Neural progenitor cell (in vitro differentiated cells): ENCODE measurements at regions not wholly inside any gene's neighbourhood (a gene's known extent, or its start where the extent isn't known, plus 50 kb on each side); places are given as distances from the start of the nearest gene placed in this dataset.

Source experiments
- DNase-seq: peaks from one replicate; pipeline ENCODE4 v3.0.0-alpha.2; 2016; ENCODE audit warnings: low spot score
- H2AFZ ChIP-seq: fragments of 200-600 bp; sonication (generic); replicated peaks from 2 replicates; pipeline ENCODE4 v1.6.1; 2016; ENCODE audit warnings: antibody characterized with exemption
- H3F3A ChIP-seq: fragments of 200-600 bp; sonication (generic); 2 replicates; pipeline ENCODE4 v1.6.1; 2016; ENCODE audit warnings: antibody characterized with exemption, low read depth
- H3K27ac ChIP-seq: fragments of 200-600 bp; sonication (generic); 2 replicates; pipeline ENCODE4 v1.5.1; 2016; ENCODE audit warnings: mild to moderate bottlenecking
- H3K27me3 ChIP-seq: fragments of 200-600 bp; sonication (generic); 2 replicates; pipeline ENCODE4 v1.6.1; 2016; ENCODE audit warnings: mild to moderate bottlenecking, moderate library complexity
- H3K36me3 ChIP-seq: fragments of 200-600 bp; sonication (generic); 2 replicates; pipeline ENCODE4 v1.5.1; 2016
- H3K4me1 ChIP-seq: fragments of 200-600 bp; sonication (generic); 2 replicates; pipeline ENCODE4 v1.6.1; 2016; ENCODE audit warnings: mixed run types
- H3K4me2 ChIP-seq: fragments of 200-600 bp; sonication (generic); 2 replicates; pipeline ENCODE4 v1.6.1; 2016
- H3K4me3 ChIP-seq: fragments of 200-600 bp; sonication (generic); 2 replicates; pipeline ENCODE4 v1.5.1; 2016
- H3K79me2 ChIP-seq: fragments of 200-600 bp; sonication (generic); 2 replicates; pipeline ENCODE4 v1.6.1; 2016; ENCODE audit warnings: low read depth
- H3K9ac ChIP-seq: fragments of 200-600 bp; sonication (generic); 2 replicates; pipeline ENCODE4 v1.6.1; 2016
- H3K9me3 ChIP-seq: fragments of 200-600 bp; sonication (generic); 2 replicates; pipeline ENCODE4 v1.5.1; 2016; ENCODE audit warnings: low read depth
- H4K20me1 ChIP-seq: fragments of 200-600 bp; sonication (generic); 2 replicates; pipeline ENCODE4 v1.6.1; 2016; ENCODE audit warnings: low read depth
- H3K27ac Mint-ChIP-seq: 3 replicates; pipeline ENCODE4 v1.8.0; 2021; ENCODE audit warnings: mixed read lengths
- H3K27me3 Mint-ChIP-seq: 2 replicates; pipeline ENCODE4 v1.8.0; 2022; ENCODE audit warnings: low read depth, mild to moderate bottlenecking, inconsistent platforms, moderate library complexity, mixed read lengths; ENCODE audit not compliant: insufficient read depth
- H3K36me3 Mint-ChIP-seq: 3 replicates; pipeline ENCODE4 v1.8.0; 2021; ENCODE audit warnings: mixed read lengths
- H3K4me1 Mint-ChIP-seq: 3 replicates; pipeline ENCODE4 v1.8.0; 2021; ENCODE audit warnings: mixed read lengths
- H3K4me3 Mint-ChIP-seq: 3 replicates; pipeline ENCODE4 v1.8.0; 2021; ENCODE audit warnings: mild to moderate bottlenecking, moderate library complexity, mixed read lengths
- H3K9me3 Mint-ChIP-seq: 3 replicates; pipeline ENCODE4 v1.8.0; 2020; ENCODE audit warnings: mixed read lengths
- CTCF ChIP-seq: fragments of 200-600 bp; sonication (generic); IDR thresholded peaks from 2 replicates; pipeline ENCODE4 v1.5.1; 2017; ENCODE audit warnings: antibody characterized with exemption, mild to moderate bottlenecking
- EZH2 ChIP-seq: fragments of 200-600 bp; sonication (generic); IDR thresholded peaks from 2 replicates; pipeline ENCODE4 v1.6.1; 2017; ENCODE audit warnings: antibody characterized with exemption, mild to moderate bottlenecking, moderate library complexity
- EZH2phosphoT487 ChIP-seq: fragments of 200-600 bp; sonication (generic); IDR thresholded peaks from 2 replicates; pipeline ENCODE4 v1.6.1; 2017; ENCODE audit warnings: antibody characterized with exemption

GRCh38 chr10:4004144-4004543 lies 219.1 kb upstream of the KLF6 start:
- peaks cover 6% of the 10 kb centered on the region for H3K27me3 Mint-ChIP-seq
- Histone ChIP-seq H3K9me3 (no peaks in the 10 kb centered on the region), H2AFZ (peak overlapping the region; percentile 30), H3K4me1 (peaks cover 10% of the 10 kb centered on the region), H3K27ac (no peak overlapping the region), H3K4me2 (no peak overlapping the region), H3K79me2 (no peaks in the 10 kb centered on the region), H4K20me1 (no peaks in the 10 kb centered on the region), H3K27me3 (no peaks in the 10 kb centered on the region), H3K9ac (no peak overlapping the region), H3K4me3 (no peak overlapping the region), H3K36me3 (no peaks in the 10 kb centered on the region), H3F3A (no peaks in the 10 kb centered on the region)
- TF ChIP-seq EZH2phosphoT487 = no peak
- H3K27ac Mint-ChIP-seq = peak overlapping the region; percentile 75
- no peaks in the 10 kb centered on the region for H3K36me3 Mint-ChIP-seq
- no peak for DNase-seq
- peaks cover 15% of the 10 kb centered on the region for H3K9me3 Mint-ChIP-seq
- H3K4me1 Mint-ChIP-seq = peaks cover 7% of the 10 kb centered on the region
- H3K4me3 Mint-ChIP-seq = no peak overlapping the region

- H3K4me2 ChIP-seq = no peak overlapping the region
- H3K4me3 ChIP-seq = no peak overlapping the region
- no peak overlapping the region for H3K27ac ChIP-seq
- DNase-seq = no peak
- H3F3A ChIP-seq = no peaks in the 10 kb centered on the region
- H2AFZ ChIP-seq = no peak overlapping the region
- TF ChIP-seq EZH2phosphoT487 (no peak), CTCF (no peak), EZH2 (no peak)
- Mint-ChIP-seq H3K27ac (no peak overlapping the region), H3K9me3 (peaks cover 12% of the 10 kb centered on the region), H3K36me3 (no peaks in the 10 kb centered on the region), H3K4me3 (no peak overlapping the region), H3K27me3 (peaks cover 6% of the 10 kb centered on the region), H3K4me1 (peaks cover 7% of the 10 kb centered on the region)
- H3K27me3 ChIP-seq = no peaks in the 10 kb centered on the region
- H3K4me1 ChIP-seq = peaks cover 10% of the 10 kb centered on the region
- no peaks in the 10 kb centered on the region for H4K20me1 ChIP-seq
- H3K36me3 ChIP-seq = no peaks in the 10 kb centered on the region
- no peaks in the 10 kb centered on the region for H3K9me3 ChIP-seq
- H3K9ac ChIP-seq = no peak overlapping the region
- H3K79me2 ChIP-seq = no peaks in the 10 kb centered on the region
Measured at GRCh38 chr10:4003348-4003973, 218.5 kb upstream of the KLF6 start.

GRCh38 chr10:4001811-4002210 lies 216.8 kb upstream of the KLF6 start:
- H3K9me3 Mint-ChIP-seq = peaks cover 12% of the 10 kb centered on the region
- Histone ChIP-seq H3K27ac (no peak overlapping the region), H3F3A (no peaks in the 10 kb centered on the region)

More at GRCh38 chr10:4001811-4002210, 216.8 kb upstream of the KLF6 start:
- Histone ChIP-seq H4K20me1 (no peaks in the 10 kb centered on the region), H3K9ac (no peak overlapping the region), H3K79me2 (no peaks in the 10 kb centered on the region), H2AFZ (no peak overlapping the region), H3K4me3 (no peak overlapping the region), H3K4me1 (peaks cover 7% of the 10 kb centered on the region), H3K4me2 (no peak overlapping the region), H3K27me3 (no peaks in the 10 kb centered on the region), H3K36me3 (no peaks in the 10 kb centered on the region), H3K9me3 (no peaks in the 10 kb centered on the region)
- TF ChIP-seq CTCF = no peak
- TF ChIP-seq EZH2phosphoT487 = no peak
- no peak for TF ChIP-seq EZH2
- H3K27me3 Mint-ChIP-seq = peaks cover 6% of the 10 kb centered on the region
- DNase-seq = no peak
- no peaks in the 10 kb centered on the region for H3K36me3 Mint-ChIP-seq
- peaks cover 7% of the 10 kb centered on the region for H3K4me1 Mint-ChIP-seq
- no peak overlapping the region for H3K4me3 Mint-ChIP-seq
- no peak overlapping the region for H3K27ac Mint-ChIP-seq
